Large intestine (tissue), 3 donors: ENCODE measurements at regions not wholly inside any gene's neighbourhood (a gene's known extent, or its start where the extent isn't known, plus 50 kb on each side); places are given as distances from the start of the nearest gene placed in this dataset.

Experiments used
- DNase-seq, 2 donors: peaks; one replicate each; pipeline versions ENCODE4 v3.0.0 to v3.0.0-alpha.2; 2013
- H3K27ac ChIP-seq: one replicate; pipeline ENCODE4 v1.5.1; 2013; ENCODE audit warnings: low read length
- H3K27me3 ChIP-seq: 2 replicates; pipeline ENCODE4 v1.6.1; 2013; ENCODE audit warnings: low read length; ENCODE audit not compliant: control insufficient read depth, insufficient read depth
- H3K36me3 ChIP-seq: 2 replicates; pipeline ENCODE4 v1.6.1; 2013; ENCODE audit warnings: low read length; ENCODE audit not compliant: control insufficient read depth, insufficient read depth
- H3K4me1 ChIP-seq: one replicate; pipeline ENCODE4 v1.6.1; 2013; ENCODE audit warnings: low read length; ENCODE audit not compliant: control insufficient read depth, insufficient read depth
- H3K4me3 ChIP-seq: one replicate; pipeline ENCODE4 v1.5.1; 2013; ENCODE audit warnings: low read length
- H3K9me3 ChIP-seq: one replicate; pipeline ENCODE4 v1.6.1; 2013; ENCODE audit warnings: mild to moderate bottlenecking, low read depth, low read length, moderate library complexity; ENCODE audit not compliant: control insufficient read depth
- WGBS: methylation state at CpG from one replicate; pipeline ENCODE4 v1.1.5; 2013; ENCODE audit warnings: low lambda C conversion rate; ENCODE audit not compliant: insufficient coverage; 5-methylcytosine and 5-hydroxymethylcytosine counted together

DNA sequence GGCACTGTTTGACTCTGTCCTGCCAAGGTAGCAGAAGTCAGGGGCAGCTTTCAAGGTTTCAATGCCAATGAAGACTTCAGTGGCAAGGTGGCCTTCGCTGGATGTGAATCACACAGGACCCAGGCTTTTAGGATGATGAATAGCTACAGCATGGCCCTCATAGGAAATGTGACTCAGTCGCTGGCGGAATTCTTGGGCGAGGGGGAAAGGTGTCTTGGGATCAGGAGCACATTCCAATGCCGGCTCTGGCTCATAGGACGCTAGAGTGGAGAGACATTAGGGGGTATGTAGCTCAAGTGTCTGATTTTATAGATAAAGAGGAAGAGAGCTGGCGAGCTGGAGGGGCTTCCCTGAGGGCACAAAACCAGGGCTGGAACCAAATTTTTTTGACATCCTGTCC is 68.6 kb downstream of the SMIM21 start:
- no peaks in the 10 kb centered on the region for H3K36me3 ChIP-seq
- no peak overlapping the region for H3K4me3 ChIP-seq
- no peak for DNase-seq
- no peaks in the 10 kb centered on the region for H3K9me3 ChIP-seq
- no CpG with 5 or more reads among the region's 7 CpGs for WGBS
- no peak overlapping the region for H3K27ac ChIP-seq
- peaks cover 4% of the 10 kb centered on the region for H3K27me3 ChIP-seq
- H3K4me1 ChIP-seq: peaks cover 2% of the 10 kb centered on the region

DNA sequence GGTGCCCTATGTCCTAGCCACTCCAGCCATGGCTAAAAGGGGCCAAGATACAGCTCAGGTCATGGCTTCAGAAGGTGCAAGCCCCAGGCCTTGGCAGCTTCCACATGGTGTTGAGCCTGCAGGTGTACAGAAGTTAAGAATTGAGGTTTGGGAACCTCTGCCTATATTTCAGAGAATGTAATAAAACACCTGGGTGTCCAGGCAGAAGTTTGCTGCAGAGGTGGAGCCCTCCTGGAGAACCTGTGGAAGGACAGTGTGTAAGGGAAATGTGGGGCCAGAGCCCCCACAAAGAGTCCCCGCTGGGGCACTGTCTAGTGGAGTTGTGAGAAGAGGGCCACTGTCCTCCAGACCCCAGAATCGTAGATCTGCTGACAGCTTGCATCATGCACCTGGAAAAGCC is 74.1 kb downstream of the SMIM21 start:
- no CpG with 5 or more reads among the region's 2 CpGs for WGBS
- H3K27me3 ChIP-seq: no peaks in the 10 kb centered on the region
- no peak for DNase-seq

DNA sequence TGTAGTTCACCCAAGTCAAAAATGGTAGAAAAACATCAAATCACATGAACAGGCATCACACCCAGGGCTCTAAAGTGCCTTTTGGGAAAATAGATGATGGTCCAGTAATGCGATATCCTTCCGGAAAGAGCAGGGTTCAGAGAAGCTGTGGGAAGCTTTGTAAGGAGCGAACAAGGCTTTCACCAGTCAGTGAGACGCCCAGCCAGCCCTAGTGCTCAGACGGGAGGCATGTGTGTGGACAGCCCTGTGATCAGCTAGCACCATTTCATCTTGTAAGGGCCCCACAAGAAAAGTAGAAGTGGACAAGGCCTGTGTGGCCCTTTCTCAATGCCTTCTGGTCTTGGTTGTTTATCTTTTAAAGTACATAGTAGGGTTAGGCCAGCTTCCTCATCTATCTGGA is 76.1 kb downstream of the SMIM21 start:
- no peaks in the 10 kb centered on the region for H3K36me3 ChIP-seq
- H3K27ac ChIP-seq: no peak overlapping the region
- WGBS: 100% methylated on average over 1 of the region's 5 CpGs
- H3K9me3 ChIP-seq: peaks cover 5% of the 10 kb centered on the region
- no peaks in the 10 kb centered on the region for H3K27me3 ChIP-seq
- no peak for DNase-seq
- peaks cover 6% of the 10 kb centered on the region for H3K4me1 ChIP-seq
- no peak overlapping the region for H3K4me3 ChIP-seq

More for the DNA sequence above, 74.1 kb downstream of the SMIM21 start:
- H3K4me3 ChIP-seq: no peak overlapping the region
- no peaks in the 10 kb centered on the region for H3K36me3 ChIP-seq
- H3K9me3 ChIP-seq: peaks cover 5% of the 10 kb centered on the region
- H3K27ac ChIP-seq: no peak overlapping the region
- peaks cover 6% of the 10 kb centered on the region for H3K4me1 ChIP-seq

DNA sequence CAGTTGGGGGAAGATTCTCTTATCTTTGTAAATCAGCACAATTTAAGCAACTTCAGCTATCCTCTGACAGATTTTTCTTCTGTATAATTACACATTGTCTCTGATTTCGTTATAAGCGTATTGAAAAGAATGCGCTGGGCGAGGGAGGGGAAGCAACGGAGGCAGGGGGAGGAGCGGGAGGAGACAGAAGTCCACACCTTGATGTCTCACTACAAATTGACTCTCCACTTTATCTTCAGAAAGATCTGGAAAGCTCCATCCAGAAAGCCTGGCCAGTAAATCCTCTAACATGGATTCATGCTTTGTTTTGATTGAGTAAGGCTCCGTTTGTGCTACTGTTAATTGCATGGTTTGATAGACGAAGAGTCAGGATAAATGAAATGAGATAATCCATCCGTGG is 76.6 kb downstream of the SMIM21 start:
- no peak for DNase-seq
- H3K4me1 ChIP-seq: peaks cover 6% of the 10 kb centered on the region
- WGBS: 86% methylated on average over 1 of the region's 9 CpGs

DNA sequence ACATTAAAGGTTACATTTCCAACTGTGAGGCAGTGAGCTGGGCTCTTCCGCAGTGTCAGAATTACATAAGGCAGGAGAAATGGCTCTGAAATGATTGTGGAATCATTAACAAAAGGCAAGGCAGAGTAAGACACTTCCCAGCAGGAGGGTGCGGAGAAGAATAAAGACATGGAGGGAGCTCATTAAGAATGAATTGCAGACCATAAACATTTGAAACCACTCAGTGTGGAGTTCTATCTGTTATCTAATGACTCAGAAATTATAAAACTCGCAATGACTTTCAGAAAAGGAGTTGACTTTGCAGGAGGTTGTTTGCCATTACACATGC is 77.0 kb downstream of the SMIM21 start:
- peaks cover 6% of the 10 kb centered on the region for H3K4me1 ChIP-seq
- WGBS: no CpG with 5 or more reads among the region's 3 CpGs
- DNase-seq: peak; percentile 57 to 78
- H3K36me3 ChIP-seq: no peaks in the 10 kb centered on the region
- peaks cover 5% of the 10 kb centered on the region for H3K9me3 ChIP-seq
- no peak overlapping the region for H3K4me3 ChIP-seq
- no peaks in the 10 kb centered on the region for H3K27me3 ChIP-seq
- H3K27ac ChIP-seq: peak overlapping the region; percentile 39

More for the DNA sequence above, 76.6 kb downstream of the SMIM21 start:
- no peak overlapping the region for H3K4me3 ChIP-seq
- H3K27me3 ChIP-seq: no peaks in the 10 kb centered on the region
- no peaks in the 10 kb centered on the region for H3K36me3 ChIP-seq
- H3K27ac ChIP-seq: peak overlapping the region; percentile 17
- peaks cover 5% of the 10 kb centered on the region for H3K9me3 ChIP-seq

GRCh38 chr18:75349668-75350511 is 77.6 kb downstream of the SMIM21 start:
- Histone ChIP-seq H3K4me3 (no peak overlapping the region), H3K9me3 (peaks cover 5% of the 10 kb centered on the region), H3K4me1 (peaks cover 6% of the 10 kb centered on the region), H3K27ac (peak overlapping the region; percentile 39), H3K27me3 (no peaks in the 10 kb centered on the region), H3K36me3 (no peaks in the 10 kb centered on the region)
- no CpG with 5 or more reads among the region's 18 CpGs for WGBS
- DNase-seq: no peak

- H3K27me3 ChIP-seq: no peaks in the 10 kb centered on the region
- no CpG with 5 or more reads among the region's 6 CpGs for WGBS
Observed at GRCh38 chr18:75346671-75347070, 80.8 kb downstream of the SMIM21 start.

GRCh38 chr18:75344615-75345014 is 82.9 kb downstream of the SMIM21 start:
- no peak overlapping the region for H3K27ac ChIP-seq
- WGBS: no CpG with 5 or more reads among the region's 7 CpGs
- H3K4me1 ChIP-seq: no peaks in the 10 kb centered on the region
- H3K36me3 ChIP-seq: no peaks in the 10 kb centered on the region
- H3K9me3 ChIP-seq: no peaks in the 10 kb centered on the region
- no peak for DNase-seq
- no peak overlapping the region for H3K4me3 ChIP-seq
- H3K27me3 ChIP-seq: no peaks in the 10 kb centered on the region

More at GRCh38 chr18:75346671-75347070, 80.8 kb downstream of the SMIM21 start:
- no peak for DNase-seq
- Histone ChIP-seq H3K27ac (no peak overlapping the region), H3K4me1 (peaks cover 6% of the 10 kb centered on the region), H3K36me3 (no peaks in the 10 kb centered on the region), H3K4me3 (no peak overlapping the region), H3K9me3 (no peaks in the 10 kb centered on the region)

DNA sequence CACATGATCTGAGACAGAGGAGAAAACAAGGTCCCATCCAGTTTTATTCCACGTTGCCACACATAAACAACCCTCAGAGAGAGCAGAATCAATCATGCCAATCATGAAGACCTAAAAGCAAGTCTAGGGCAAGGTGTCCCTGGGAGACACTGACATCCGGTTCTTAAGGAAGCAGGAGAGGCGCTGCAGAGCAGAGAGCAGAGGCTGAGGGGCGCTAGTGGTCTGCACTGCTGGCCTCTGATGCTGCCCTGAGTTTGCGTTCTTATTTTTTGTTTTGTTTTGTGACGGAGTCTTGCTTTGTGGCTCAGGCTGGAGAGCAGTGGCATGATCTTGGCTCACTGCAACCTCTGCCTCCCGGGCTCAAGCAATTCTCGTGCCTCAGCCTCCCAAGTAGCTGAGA is 83.3 kb downstream of the SMIM21 start:
- Histone ChIP-seq H3K9me3 (no peaks in the 10 kb centered on the region), H3K4me1 (no peaks in the 10 kb centered on the region), H3K4me3 (no peak overlapping the region), H3K27me3 (no peaks in the 10 kb centered on the region), H3K27ac (no peak overlapping the region), H3K36me3 (no peaks in the 10 kb centered on the region)
- DNase-seq: no peak
- WGBS: no CpG with 5 or more reads among the region's 8 CpGs

DNA sequence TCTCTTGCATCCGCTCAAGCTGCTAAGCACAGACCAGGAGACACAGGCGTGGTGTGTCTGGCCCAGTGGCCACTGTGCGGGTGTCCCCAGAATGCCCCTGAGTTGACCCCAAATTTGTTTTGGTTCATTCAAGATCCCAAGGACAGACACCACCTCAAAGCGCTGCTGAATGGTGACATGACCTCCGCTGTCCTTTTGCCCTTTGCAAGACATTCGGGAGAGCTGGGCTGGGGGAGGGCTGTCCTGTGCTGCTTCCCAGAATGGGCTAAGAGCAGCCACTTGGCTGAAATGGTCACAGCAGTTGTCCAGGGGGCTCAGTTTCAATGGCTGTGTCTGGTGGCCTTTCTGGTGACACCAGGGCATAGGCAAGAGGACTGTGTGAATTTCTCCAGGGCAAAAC is 84.1 kb downstream of the SMIM21 start:
- Histone ChIP-seq H3K27me3 (no peaks in the 10 kb centered on the region), H3K36me3 (no peaks in the 10 kb centered on the region), H3K9me3 (no peaks in the 10 kb centered on the region), H3K4me3 (no peak overlapping the region), H3K27ac (no peak overlapping the region), H3K4me1 (no peaks in the 10 kb centered on the region)
- WGBS: no CpG with 5 or more reads among the region's 6 CpGs
- no peak for DNase-seq

GRCh38 chr18:75341897-75342296 is 85.6 kb downstream of the SMIM21 start:
- H3K27me3 ChIP-seq: no peaks in the 10 kb centered on the region
- no peak for DNase-seq
- no peak overlapping the region for H3K4me3 ChIP-seq
- no peaks in the 10 kb centered on the region for H3K36me3 ChIP-seq
- no peaks in the 10 kb centered on the region for H3K4me1 ChIP-seq
- WGBS: 80% methylated on average over 1 of the region's 6 CpGs
- H3K27ac ChIP-seq: no peak overlapping the region
- H3K9me3 ChIP-seq: no peaks in the 10 kb centered on the region
